Body of pancreas (tissue), 4 donors: ENCODE measurements at regions not wholly inside any gene's neighbourhood (a gene's known extent, or its start where the extent isn't known, plus 50 kb on each side); places are given as distances from the start of the nearest gene placed in this dataset.

Source experiments
- ATAC-seq: fragments of 150-250 bp; one replicate; pipeline ENCODE4 v1.9.1; 2016
- DNase-seq, 4 donors: peaks; one replicate each; pipeline ENCODE4 v3.0.0-alpha.2; 2019
- H3K27ac ChIP-seq, 4 donors: fragments of 200-600 bp; sonication (generic); 1 replicate in 3 of 4; 2 replicates in 1 of 4; pipeline versions ENCODE4 v1.5.1 to v1.6.1; 2016 to 2019; ENCODE audit warnings: mild to moderate bottlenecking in 1 of 4, mixed read lengths in 1 of 4, moderate library complexity in 1 of 4
- H3K27me3 ChIP-seq, 2 donors: fragments of 200-600 bp; sonication (generic); one replicate each; pipeline ENCODE4 v1.6.0; 2016; ENCODE audit warnings: mild to moderate bottlenecking in 1 of 2
- H3K36me3 ChIP-seq, 2 donors: fragments of 200-600 bp; sonication (generic); replicated peaks in 1 of 2; 2 replicates each; pipeline ENCODE4 v1.5.1; 2016; ENCODE audit warnings: low read depth in 2 of 2; ENCODE audit not compliant: insufficient read depth in 1 of 2
- H3K4me1 ChIP-seq: fragments of 200-600 bp; sonication (generic); one replicate; pipeline ENCODE4 v1.6.0; 2016
- H3K4me3 ChIP-seq, 2 donors: fragments of 200-600 bp; sonication (generic); 1 replicate in 1 of 2; 2 replicates in 1 of 2; pipeline ENCODE4 v1.5.1; 2016 to 2019
- H3K9me3 ChIP-seq, 3 donors: fragments of 200-600 bp; sonication (generic); 1 replicate in 2 of 3; 2 replicates in 1 of 3; pipeline ENCODE4 v1.5.1; 2016
- POLR2A ChIP-seq, 3 donors: fragments of 450-650 bp; IDR thresholded peaks; one replicate each; pipeline ENCODE4 v1.6.1; 2016; ENCODE audit warnings: antibody characterized with exemption in 3 of 3, mild to moderate bottlenecking in 2 of 3
- WGBS, 2 donors: methylation state at CpG; one replicate each; pipeline ENCODE4 v1.1.5; 2017; 5-methylcytosine and 5-hydroxymethylcytosine counted together
- intact Hi-C: fragments of 100-400 bp; cut with DNase I; formaldehyde crosslinking; loops from one replicate; pipeline ENCODE4 v1.15.1; 2023
- TF ChIP-seq, protein P1 (sequence below), 7 experiments: fragments of 450-650 bp in 4 of 7; fragments of 200-600 bp in 3 of 7; sonication (generic) in 3 of 7; IDR thresholded peaks; one replicate each; pipeline ENCODE4 v1.5.1; 2016 to 2019; ENCODE audit warnings: antibody characterized with exemption in 7 of 7

DNA sequence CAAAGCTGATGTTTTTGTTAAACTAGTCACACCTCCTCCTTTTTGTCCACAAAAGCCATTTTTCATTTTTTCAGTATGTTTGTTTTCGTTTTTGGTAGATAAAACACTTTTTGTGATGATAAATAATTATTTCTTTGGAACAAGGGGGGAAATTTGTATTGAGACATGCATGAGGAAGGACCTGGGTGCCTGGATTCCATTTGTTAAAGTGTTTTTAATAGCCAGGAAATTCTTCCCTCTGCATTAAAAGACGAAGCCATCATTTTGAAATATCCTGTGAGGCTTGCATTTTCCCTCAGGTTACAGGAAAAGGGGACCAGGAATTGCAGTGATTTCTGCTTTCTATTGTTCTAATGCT, 52.1 kb upstream of the CTLA4 start:
- Histone ChIP-seq H3K27ac (no peak overlapping the region), H3K27me3 (no peaks in the 10 kb centered on the region), H3K4me1 (no peaks in the 10 kb centered on the region), H3K36me3 (no peaks in the 10 kb centered on the region), H3K9me3 (no peaks in the 10 kb centered on the region), H3K4me3 (no peak overlapping the region)
- intact Hi-C loops = loop anchor here (10.0 kb wide), 1 partner anchor 331 kb away; no protein-coding TSS in a partner anchor
- ATAC-seq = no peak
- TF ChIP-seq POLR2A (IDR thresholded peaks at IDR 0.05) = no peak
- TF ChIP-seq, protein P1, sequence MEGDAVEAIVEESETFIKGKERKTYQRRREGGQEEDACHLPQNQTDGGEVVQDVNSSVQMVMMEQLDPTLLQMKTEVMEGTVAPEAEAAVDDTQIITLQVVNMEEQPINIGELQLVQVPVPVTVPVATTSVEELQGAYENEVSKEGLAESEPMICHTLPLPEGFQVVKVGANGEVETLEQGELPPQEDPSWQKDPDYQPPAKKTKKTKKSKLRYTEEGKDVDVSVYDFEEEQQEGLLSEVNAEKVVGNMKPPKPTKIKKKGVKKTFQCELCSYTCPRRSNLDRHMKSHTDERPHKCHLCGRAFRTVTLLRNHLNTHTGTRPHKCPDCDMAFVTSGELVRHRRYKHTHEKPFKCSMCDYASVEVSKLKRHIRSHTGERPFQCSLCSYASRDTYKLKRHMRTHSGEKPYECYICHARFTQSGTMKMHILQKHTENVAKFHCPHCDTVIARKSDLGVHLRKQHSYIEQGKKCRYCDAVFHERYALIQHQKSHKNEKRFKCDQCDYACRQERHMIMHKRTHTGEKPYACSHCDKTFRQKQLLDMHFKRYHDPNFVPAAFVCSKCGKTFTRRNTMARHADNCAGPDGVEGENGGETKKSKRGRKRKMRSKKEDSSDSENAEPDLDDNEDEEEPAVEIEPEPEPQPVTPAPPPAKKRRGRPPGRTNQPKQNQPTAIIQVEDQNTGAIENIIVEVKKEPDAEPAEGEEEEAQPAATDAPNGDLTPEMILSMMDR (IDR thresholded peaks at IDR 0.05) = peak in 1 of 7 experiments; percentile 3
- WGBS, 2 donors = 0% methylated on average over 2 of the region's 2 CpGs
- DNase-seq = no peak

DNA sequence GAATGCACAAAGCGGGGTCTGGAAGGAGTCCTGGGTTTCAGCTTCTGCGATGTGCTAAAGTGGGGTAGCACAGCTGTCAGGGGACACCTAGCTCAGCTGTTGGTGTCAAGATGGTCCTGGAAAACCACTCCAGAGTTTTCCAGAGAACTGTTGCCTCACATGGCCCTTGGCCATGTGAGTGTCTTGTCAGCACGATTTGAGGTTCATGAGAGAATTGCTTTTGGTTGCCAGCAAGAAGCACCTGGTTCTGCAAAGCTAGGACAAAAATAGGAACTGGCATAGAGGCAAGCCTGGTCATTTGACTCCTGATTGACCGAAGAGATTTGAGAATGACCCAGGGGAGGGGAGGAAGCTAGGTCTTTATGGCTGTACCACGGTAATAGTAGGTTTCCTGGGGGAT, 50.4 kb upstream of the CTLA4 start:
- no peak overlapping the region for H3K27ac ChIP-seq
- TF ChIP-seq, protein P1 (IDR thresholded peaks at IDR 0.05) = no peak
- no peak for TF ChIP-seq POLR2A (IDR thresholded peaks at IDR 0.05)
- ATAC-seq (no peak), DNase-seq (no peak)
- WGBS, 2 donors = 47 to 56% methylated on average over 5 of the region's 5 CpGs
- intact Hi-C loops = loop anchor here (10.0 kb wide), 1 partner anchor 332 kb away; no protein-coding TSS in a partner anchor
- H3K36me3 ChIP-seq = no peaks in the 10 kb centered on the region
- H3K4me3 ChIP-seq = no peak overlapping the region
- H3K27me3 ChIP-seq = no peaks in the 10 kb centered on the region
- no peaks in the 10 kb centered on the region for H3K4me1 ChIP-seq
- no peaks in the 10 kb centered on the region for H3K9me3 ChIP-seq
